GM19035 (cell line): ENCODE measurements at regions not wholly inside any gene's neighbourhood (a gene's known extent, or its start where the extent isn't known, plus 50 kb on each side); places are given as distances from the start of the nearest gene placed in this dataset.

Source experiments
- ATAC-seq: cut with Tn5 transposase; IDR thresholded peaks from one replicate; pipeline ENCODE4 v1.9.1; 2021; ENCODE audit not compliant: unreplicated experiment

DNA sequence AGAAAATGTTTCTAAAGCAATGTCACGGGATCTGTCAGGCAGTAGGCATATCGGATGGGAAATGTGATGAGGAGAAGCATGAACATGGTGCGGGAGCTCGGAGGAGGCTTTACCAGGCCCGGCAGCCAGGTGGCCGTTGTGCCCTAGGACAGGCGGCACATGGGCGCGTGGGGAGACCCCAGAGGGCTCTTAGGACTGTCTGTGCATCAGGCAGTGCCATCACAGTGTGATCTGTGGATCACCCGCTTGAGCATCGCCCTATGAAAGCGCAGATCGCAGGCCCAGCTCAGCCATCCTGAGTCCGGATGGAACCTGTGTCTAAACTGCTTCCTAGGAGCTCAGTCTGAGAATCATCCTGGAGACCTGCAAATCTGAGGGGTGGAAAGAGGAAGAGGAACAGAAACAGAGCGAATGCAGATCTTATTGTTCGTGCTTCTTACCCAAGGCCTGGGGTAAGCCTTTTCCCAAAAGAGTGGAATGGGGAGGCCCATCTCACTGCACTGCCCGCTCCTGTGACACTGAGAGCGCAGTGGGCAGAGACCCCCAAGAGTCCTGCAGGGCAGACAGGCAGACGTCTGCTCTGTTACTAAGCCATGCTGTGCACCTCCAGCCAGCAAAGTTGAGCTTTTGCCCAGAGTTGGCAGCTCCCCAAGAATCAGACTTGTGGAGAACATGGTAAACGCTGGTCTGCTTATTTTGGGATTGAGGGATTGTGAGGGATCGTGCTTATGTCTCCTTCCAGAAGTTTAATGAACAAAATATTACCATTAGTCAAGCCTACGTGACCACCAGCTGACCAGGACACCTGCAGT is 251.0 kb downstream of the RHOU start:
- ATAC-seq: no peak

DNA sequence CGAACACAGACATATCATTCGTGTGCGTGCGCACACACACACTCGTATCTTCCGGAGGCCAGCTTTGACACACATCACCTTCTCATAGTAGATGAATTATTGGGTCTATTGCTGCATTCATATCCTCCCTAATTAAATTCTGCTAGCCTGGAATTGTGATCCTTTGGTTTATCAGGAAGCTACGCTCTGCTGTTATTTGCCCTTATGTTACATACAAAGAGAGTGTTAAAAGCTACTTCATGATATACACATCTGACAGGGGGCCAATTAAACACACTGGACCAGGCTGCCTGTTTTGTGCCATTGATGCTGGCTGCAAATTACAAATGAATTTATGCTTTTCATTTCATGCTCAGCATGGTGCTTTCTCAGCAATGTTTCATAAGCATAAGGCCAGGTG is 252.0 kb downstream of the RHOU start:
- no peak for ATAC-seq

DNA sequence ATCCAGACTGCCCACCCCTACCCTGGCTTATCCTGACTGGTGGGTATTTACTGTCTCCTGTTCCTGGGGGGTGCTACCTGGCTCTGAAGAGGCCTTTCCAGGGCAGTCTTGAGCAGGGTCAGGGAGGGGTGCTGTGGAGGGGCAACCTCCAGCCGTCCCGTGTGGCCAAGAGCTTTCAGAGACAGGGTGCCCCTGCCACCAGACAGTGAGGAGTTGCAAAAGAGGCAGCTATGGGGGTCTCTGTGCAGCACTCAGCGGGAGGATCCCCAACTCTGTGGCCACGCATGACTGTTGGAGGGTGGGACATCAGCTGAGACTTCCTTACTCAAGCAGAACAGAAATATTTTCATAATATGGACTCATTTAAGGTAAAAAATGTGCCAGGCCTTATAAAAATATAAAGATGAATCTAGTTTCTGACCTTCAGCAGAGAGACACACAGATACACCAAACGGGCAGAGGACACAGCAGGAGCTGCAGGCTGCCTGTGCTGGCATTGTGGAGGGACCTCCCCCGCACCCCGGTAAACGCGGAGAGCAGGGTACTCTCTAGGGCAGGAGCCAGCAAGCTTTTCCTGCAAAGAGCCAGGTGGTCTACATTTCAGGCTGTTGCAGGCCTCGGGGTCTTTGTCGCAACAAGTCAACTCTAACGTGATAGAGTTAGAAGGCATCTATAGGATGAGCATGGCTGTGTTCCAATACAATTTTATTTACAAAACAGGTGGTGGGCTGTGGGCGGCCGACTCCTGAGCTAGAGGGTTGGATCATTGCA is 252.6 kb downstream of the RHOU start:
- no peak for ATAC-seq

DNA sequence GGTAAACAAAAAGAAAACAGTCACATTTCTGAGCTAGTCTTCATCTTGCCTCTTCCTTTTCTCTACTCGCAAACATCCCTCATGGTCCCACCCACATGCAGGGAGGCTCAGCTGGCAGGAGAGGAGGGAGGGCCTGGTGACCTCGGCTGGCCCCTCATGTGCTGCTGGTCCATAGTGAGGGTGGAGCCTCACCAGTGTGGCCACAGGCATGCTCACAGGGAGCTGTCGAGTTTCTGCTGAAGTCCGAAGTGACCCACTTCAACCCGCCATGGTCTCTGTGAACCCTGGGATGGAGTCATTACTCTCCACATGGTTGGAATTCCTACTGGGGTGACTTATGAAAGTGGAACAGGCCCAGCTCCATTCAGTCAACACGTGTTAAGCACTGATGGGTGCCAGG is 253.4 kb downstream of the RHOU start:
- ATAC-seq: no peak

DNA sequence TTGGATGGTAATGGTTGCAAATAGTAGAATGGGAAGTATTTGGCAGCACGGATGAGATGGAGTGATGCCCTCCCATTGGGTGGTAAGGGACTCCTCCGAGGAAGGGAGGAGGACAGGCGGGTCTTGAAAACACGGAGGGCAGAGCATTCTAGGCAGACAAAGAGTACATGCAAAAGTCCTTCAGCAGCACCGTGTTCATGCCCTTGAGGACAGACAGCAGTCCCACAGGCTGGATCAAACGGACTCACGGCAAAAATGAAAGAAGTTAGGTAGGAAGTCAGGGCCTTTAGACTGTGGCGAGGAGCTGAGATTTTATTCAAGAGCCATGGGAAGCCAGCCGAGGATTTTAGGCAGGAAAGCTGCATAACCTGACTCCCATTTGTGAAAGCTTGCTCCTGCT is 253.9 kb downstream of the RHOU start:
- ATAC-seq: no peak

DNA sequence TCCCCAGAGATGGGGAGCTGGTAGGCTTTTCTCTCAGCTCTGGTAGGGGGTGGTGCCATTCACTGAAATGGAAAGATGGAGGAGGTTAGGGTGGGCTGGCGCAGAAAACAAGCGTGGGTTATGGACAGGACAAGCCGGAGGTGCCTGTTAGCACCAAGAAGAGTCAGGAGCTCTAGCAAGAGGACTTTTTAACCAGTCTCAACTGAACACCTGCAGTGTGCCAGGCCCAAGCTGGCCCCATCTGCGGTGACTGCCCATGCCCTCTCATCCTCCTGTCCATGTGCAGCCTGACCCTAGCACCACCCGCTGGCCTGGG is 254.4 kb downstream of the RHOU start:
- no peak for ATAC-seq

DNA sequence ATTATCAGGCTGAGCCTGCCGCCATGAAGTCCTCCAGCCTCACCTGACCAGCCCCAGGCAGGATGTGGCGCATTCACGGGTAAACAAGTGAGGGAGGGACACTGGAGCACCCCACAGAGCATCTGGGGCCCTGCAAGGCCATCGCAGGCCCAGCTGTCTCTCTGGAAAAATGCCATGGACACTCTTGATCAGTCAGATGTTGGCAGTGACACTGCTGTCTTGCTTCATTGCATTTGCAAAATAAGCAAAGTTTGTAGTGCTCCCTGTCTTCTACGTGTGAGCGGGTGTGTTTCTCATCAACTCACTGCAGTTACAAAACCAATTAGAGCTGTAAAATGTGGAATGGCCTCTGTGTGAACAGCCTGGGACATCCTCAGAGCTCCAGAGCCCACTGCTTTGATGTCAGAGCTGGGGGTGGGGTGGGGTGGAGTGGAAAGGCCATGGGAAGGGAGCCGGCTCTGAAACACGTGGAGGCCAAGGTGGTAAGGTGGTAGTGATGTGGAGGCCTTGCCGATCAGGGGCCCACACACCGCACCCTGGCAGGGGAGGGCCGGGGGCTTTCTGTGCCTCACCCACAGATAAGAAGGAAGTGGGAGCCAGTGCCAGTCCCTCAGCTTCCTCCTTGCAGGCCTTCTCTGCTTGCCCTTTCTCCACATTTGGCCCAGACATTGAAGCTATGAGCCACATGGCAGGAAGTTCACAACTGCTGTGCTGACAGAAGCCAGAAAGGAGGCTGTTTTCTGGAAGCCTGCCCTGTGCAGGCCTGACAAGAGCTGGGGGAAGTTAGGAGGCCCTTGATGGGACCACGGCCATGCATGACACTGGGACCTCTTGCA is 254.9 kb downstream of the RHOU start:
- no peak for ATAC-seq

DNA sequence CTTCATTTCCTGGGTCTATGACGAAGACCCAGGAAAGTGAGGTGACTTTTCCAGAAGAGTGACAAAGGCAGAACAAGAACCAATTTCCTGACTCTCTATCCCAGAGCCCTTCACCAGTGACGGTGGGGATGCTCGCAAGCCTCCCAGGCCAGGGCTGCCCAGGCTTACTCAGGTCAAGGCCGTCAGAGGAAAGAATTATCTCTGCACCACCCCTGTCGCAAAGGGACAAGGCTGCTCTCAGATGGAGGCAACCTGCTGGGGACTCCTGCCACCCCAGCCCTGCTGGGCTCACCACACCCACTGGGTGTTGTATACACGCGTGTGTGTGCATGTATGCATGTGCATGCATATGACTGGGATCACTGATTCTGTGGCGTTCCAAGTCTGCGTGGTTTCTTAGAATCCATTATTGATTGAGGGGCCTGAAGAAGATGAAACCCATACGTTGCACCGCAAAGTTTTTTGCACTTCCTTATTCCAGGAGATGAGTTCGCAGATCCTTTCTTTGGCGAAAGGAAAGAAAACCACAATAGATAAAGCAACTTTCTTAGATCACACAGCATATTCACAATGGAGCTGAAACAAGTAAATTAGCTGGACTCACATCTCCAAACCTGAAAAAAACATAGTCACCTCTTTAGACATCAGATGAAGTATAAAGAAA is 255.8 kb downstream of the RHOU start:
- ATAC-seq: no peak

DNA sequence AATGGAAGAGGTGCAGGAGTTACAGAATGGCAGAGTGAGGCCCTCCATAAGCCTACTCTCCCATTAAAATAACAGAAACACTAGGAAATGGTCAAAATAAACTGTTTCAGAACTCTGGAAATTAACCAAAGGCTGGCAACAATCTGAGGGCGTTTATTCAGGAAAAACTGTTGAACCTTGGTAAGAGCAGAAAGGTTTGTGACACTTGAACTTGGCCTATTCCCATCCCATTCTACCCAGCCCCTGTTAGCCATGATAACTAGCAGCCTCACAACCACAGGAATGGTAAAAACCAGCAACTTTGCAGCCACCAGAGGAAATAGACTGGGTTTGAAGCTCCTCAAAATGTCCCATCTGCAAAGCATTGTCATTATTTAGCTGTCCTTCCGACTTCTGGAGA is 256.8 kb downstream of the RHOU start:
- ATAC-seq: no peak

DNA sequence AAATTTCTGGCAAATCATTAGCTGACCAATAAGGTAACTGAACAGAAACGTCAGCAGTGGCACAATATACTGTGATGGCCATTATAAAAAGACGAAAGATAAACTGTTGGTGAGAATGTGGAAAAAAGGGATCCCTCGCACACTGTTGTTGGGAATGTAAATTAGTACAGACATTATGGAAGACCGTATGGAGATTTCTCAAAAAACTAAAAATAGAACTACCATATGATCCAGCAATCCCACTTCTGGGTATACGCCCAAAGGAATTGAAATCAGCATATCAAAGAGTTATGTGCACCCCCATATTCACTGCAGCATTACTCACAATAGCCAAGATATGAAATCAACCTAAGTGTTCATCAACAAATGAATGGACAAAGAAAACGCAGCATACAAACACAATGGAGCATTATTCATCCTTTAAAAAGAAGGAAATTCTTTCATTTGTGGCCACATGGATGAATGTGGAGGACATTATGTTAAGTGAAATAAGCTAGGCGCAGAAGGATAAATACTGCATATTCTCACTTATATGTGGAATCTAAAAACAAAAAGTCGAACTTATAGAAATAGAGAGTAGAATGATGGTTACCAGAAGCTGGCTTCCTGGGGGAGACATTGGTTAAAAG is 257.7 kb downstream of the RHOU start:
- no peak for ATAC-seq

DNA sequence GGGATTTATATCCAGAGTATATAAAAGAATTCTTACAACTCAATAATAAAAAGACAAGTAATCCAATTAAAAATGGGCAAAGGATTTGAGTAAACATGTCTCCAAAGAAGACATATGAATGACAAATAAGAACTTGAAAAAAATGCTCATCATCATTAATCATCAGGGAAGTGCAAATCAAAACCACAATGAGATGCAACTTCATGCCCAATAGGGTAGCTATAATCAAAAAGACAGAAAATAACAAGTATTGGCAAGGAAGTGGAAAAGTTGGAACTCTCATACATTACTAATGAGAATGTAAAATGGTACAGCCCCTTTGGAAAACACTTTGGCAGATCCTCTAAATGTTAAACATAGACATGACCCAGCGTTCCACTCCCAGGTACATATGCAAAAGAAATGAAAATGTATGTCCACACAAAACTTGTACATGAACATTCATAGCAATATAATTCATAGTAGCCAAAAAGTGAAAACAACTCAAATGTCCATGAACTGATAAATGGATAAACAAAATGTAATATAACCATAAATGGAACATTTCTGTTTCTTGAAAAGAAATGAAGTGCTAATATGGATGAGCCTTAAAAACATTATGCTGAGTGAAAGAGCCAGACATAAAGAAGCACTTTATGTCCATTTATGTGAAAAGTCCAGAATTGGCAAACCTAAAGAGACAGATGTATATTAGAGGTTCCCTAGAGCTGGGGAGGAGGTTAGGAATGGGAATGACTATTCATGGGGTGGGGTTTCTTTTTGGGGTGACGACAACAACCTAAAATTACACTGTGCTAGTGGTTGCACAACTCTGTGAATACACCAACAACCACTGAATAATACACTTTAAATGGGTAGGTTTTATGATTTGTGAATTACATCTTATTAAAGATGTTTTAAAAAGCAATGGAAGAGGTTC is 259.7 kb downstream of the RHOU start:
- ATAC-seq: no peak

DNA sequence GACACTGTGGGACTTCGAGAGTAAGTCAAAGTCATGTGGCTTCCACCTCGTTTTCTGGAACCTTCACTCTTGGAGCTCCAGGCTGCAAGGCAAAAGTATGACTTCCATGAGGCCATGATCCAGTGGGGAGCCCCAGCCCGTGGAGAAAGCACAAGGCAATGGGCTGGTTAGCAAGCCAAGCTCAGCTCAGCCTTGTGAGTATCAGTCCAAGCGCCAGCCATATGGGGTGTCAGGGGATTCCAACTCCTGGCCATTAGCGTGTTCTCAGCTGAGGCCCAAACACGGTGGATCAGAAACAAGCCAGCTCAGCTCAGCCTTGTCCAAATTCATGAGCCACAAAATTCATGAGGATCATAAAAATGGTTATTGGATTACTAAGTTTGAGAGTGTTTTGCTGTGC is 261.0 kb downstream of the RHOU start:
- no peak for ATAC-seq

DNA sequence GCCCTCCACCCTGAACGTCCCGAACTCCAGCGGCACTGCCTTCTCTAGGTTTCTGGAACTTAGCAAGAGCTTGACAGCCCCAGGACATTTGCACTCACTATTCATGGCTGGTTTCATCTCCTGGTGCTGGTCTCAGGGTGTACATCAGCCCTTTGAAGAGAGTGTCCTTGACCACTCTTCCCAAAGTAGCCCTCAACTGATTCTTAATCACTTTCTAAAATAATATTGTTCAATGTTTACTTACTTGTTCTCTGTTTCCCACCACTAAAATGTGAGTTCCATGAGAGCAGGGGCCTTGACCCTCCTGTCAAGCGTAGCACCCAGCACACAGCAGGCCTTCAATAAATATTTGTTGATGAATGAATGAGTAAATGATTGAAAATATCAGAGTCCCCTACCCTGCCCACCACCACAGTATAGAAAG is 262.5 kb downstream of the RHOU start:
- ATAC-seq: no peak

DNA sequence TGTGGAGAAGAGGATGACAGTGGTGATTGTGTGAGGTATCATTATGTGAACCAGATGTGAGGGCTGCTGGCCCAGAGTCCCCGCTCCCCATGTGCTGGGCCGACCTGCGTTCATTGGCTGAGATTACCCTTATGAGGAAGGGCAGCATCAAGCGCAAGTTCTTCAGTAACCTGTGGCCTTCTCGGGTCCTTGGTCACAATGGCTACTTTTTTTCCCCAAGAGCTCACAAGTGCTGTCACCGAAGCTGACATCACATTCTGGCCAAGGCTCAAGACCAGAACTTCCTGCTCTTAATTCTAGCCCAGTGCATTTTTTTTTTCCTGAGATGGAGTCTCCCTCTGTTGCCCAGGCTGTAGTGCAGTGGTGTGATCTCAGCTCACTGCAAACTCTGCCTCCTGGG is 262.9 kb downstream of the RHOU start:
- ATAC-seq: no peak

DNA sequence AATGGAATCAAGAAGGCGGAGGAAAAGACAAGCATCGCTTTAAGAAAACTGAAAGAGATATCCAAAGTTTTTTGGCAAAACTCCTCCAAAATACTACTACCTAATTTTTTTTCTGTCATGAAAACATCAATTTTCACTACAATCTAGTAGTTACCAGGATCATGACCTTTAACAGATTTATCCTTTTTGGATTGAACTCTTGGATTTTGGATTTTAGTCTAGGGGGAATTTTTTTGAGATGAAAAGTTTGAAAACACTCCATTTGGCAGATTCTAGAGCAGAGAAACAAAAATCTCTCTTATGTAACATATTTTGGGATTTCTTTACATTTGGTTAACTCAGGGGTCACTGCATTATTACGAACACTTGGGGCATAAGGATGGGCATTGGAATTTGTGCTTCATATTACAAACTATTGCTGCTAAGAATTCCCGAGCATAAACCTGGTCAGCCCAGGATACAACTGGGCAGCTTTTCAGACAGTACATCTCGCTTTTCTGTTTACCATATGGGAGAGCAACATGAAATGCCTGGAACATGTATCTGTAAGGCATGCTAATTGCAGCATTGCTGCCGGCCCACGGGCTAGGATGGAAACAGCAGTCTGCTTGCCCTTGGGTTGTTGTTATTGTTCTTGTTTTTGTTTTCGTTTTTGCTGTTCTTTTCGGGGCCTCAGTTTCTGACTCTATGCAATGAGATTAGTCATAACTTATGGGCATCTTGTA is 264.3 kb downstream of the RHOU start:
- no peak for ATAC-seq

DNA sequence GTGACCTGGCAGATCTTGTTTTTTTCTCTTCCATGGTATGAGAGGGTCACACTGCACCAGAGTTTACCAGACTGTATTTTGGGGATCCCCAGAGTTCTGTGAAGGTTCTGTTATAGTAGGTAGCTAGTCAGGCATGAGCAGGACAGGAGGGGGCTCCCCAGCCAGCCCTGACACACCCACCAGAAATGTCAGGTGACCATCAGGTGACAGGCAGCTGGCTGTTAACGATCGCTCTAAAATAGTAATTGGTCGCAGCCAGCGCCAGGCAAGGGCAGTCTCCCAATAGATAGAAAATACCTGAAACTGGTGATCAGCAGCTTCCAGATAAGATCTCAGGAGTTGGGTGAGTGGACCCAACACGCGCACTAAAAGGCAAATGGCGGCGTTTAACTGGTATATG is 264.9 kb downstream of the RHOU start:
- ATAC-seq: no peak

DNA sequence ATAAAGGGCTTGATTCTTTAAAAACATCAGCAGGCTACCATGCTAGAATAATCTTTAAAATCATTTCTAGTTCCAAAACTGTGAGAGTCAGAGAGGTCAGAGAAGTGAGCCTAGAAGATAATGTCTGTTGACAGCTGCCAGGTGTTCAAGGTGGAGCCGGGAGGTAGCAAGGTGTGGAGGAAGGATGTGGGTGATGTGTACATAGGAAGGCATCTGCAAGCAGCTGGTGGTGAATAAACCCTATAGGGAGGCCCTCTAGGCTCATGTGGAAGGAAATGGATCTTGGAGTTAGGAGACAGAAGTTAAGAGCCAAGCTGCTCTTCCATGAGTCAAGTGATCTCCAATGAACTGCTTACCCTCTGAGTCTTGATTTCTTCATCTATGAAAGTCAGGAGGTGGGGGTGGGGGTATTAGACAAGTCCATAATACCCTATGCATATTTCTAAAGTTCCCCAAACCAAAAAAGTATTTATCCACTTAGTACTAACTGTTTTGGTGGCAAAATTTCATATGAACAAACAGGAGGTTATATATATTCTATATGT is 266.3 kb downstream of the RHOU start:
- no peak for ATAC-seq

DNA sequence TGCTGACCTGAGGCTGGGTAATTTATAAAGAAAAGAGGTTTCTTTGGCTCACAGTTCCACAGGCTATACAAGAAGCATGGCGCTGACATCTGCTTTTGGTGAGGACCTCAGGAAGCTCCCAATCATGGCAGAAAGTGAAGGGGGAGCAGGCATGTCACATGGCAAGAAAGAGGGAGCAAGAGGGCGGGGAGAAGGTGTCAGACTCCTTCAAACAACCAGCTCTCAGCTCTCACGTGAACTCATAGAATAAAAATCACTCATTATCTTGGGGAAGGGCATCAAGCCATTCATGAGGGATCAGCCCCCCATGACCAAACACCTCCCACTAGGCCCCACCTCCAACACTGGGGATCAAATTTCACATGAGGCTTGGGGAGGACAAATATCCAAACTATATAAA is 266.8 kb downstream of the RHOU start:
- ATAC-seq: no peak

DNA sequence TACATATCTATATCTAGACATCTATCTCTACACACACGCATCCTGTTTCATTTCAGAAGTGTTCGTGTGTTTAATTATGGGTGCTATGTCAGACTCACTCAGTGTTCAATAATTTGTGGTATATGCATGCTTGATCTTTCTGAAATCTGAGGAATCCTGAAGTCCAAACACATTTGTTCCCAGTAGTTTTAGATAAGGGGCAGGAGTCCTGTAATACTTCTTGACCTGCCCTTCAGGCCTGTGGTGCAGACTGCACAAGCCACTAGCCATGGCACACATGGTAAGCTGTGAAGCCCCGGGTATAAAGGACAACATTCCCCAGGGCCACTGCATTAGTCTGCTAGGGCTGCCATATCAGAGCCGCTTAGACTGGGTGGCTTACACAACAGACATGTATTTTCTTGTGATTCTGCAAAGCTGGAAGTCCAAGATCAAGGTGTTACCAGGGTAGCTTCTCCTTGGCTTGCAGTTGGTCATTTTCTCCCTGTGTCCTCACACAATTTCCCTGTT is 267.2 kb downstream of the RHOU start:
- ATAC-seq: no peak
